OCI-LY3 (cell line): ENCODE measurements at regions not wholly inside any gene's neighbourhood (a gene's known extent, or its start where the extent isn't known, plus 50 kb on each side); places are given as distances from the start of the nearest gene placed in this dataset.
"Not testable (repeated sequence)": the region's sequence is repeated elsewhere in the genome, so short reads cannot be mapped to it uniquely, and the experiment has no call there.

Source experiments
- H2AFZ ChIP-seq: fragments of 200-600, 300-600 bp; shearing (Covaris generic); 2 replicates; pipeline ENCODE4 v1.6.0; 2014; ENCODE audit warnings: antibody characterized with exemption, low read depth, low read length
- H3K27ac ChIP-seq: fragments of 200-600, 300-600 bp; sonication (generic); 2 replicates; pipeline ENCODE4 v1.5.1; 2014; ENCODE audit warnings: mild to moderate bottlenecking, low read length, moderate library complexity, mixed read lengths
- H3K27me3 ChIP-seq: fragments of 200-600, 300-600 bp; sonication (generic); 2 replicates; pipeline ENCODE4 v1.6.1; 2014; ENCODE audit warnings: low read depth, low read length, mixed read lengths
- H3K36me3 ChIP-seq: fragments of 200-600, 300-600 bp; sonication (generic); replicated peaks from 2 replicates; pipeline ENCODE3; 2014; ENCODE audit warnings: low read depth, low read length, mixed read lengths
- H3K4me1 ChIP-seq: fragments of 300-600, 200-600 bp; sonication (generic); 2 replicates; pipeline ENCODE4 v1.6.1; 2014; ENCODE audit warnings: low read length, mixed read lengths
- H3K4me2 ChIP-seq: fragments of 200-600, 300-600 bp; sonication (generic); 2 replicates; pipeline ENCODE4 v1.6.1; 2014; ENCODE audit warnings: low read length, mixed read lengths
- H3K4me3 ChIP-seq: fragments of 300-600, 200-600 bp; sonication (generic); 2 replicates; pipeline ENCODE4 v1.5.1; 2014; ENCODE audit warnings: antibody characterized with exemption, mild to moderate bottlenecking, low read length, moderate library complexity
- H3K79me2 ChIP-seq: fragments of 300-600, 200-600 bp; shearing (Covaris generic); 2 replicates; pipeline ENCODE4 v1.6.1; 2014; ENCODE audit warnings: mild to moderate bottlenecking, low read length, mixed read lengths
- H3K9ac ChIP-seq: fragments of 300-600, 200-600 bp; shearing (Covaris generic); 2 replicates; pipeline ENCODE4 v1.6.0; 2014; ENCODE audit warnings: mild to moderate bottlenecking, low read length, moderate library complexity
- H3K9me3 ChIP-seq: fragments of 200-600, 300-600 bp; shearing (Covaris generic); 2 replicates; pipeline ENCODE4 v1.6.1; 2014; ENCODE audit warnings: low read length, mixed read lengths; ENCODE audit not compliant: insufficient read depth
- H4K20me1 ChIP-seq: fragments of 200-600, 300-600 bp; sonication (generic); 2 replicates; pipeline ENCODE4 v1.6.1; 2016; ENCODE audit warnings: low read length, mixed read lengths; ENCODE audit not compliant: insufficient read depth
- EZH2phosphoT487 ChIP-seq: fragments of 200-600 bp; shearing (Covaris generic); IDR thresholded peaks from 2 replicates; pipeline ENCODE4 v1.6.1; 2018; ENCODE audit warnings: antibody characterized with exemption, mixed run types, low read depth
- TF ChIP-seq, protein P1 (sequence below): fragments of 200-600, 300-600 bp; sonication (generic); IDR thresholded peaks from 2 replicates; pipeline ENCODE4 v1.5.1; 2014; ENCODE audit warnings: antibody characterized with exemption, low read length, low read depth

DNA sequence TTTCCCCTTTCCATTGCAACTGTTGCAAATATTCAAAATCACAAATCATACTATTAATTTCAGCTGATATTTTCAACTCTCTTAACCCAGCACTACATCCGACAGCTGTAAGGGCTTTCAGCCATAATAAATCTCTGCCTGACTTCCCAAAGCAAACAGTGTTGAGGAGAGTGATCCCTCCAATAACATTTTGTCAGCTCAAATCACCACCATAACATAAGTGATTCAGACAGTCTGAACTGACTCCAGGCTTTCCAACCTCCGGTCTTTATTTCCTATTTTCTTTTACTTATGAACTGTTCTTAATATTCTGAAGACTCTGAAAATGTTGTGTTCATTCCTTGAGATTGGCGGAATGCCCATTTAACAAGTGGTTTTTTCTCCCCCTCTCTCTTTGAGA is 1085.9 kb downstream of the GATA3 start:
- H3K79me2 ChIP-seq, result no peaks in the 10 kb centered on the region
- H3K4me1 ChIP-seq, result no peaks in the 10 kb centered on the region
- no peaks in the 10 kb centered on the region for H3K36me3 ChIP-seq
- no peak overlapping the region for H3K4me2 ChIP-seq
- TF ChIP-seq, protein P1, sequence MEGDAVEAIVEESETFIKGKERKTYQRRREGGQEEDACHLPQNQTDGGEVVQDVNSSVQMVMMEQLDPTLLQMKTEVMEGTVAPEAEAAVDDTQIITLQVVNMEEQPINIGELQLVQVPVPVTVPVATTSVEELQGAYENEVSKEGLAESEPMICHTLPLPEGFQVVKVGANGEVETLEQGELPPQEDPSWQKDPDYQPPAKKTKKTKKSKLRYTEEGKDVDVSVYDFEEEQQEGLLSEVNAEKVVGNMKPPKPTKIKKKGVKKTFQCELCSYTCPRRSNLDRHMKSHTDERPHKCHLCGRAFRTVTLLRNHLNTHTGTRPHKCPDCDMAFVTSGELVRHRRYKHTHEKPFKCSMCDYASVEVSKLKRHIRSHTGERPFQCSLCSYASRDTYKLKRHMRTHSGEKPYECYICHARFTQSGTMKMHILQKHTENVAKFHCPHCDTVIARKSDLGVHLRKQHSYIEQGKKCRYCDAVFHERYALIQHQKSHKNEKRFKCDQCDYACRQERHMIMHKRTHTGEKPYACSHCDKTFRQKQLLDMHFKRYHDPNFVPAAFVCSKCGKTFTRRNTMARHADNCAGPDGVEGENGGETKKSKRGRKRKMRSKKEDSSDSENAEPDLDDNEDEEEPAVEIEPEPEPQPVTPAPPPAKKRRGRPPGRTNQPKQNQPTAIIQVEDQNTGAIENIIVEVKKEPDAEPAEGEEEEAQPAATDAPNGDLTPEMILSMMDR, result no peak
- TF ChIP-seq EZH2phosphoT487, result no peak
- H3K27ac ChIP-seq, result no peak overlapping the region
- no peak overlapping the region for H2AFZ ChIP-seq
- H3K9me3 ChIP-seq, result no peaks in the 10 kb centered on the region
- H3K9ac ChIP-seq, result no peak overlapping the region
- no peaks in the 10 kb centered on the region for H4K20me1 ChIP-seq
- H3K4me3 ChIP-seq, result no peak overlapping the region
- no peaks in the 10 kb centered on the region for H3K27me3 ChIP-seq

DNA sequence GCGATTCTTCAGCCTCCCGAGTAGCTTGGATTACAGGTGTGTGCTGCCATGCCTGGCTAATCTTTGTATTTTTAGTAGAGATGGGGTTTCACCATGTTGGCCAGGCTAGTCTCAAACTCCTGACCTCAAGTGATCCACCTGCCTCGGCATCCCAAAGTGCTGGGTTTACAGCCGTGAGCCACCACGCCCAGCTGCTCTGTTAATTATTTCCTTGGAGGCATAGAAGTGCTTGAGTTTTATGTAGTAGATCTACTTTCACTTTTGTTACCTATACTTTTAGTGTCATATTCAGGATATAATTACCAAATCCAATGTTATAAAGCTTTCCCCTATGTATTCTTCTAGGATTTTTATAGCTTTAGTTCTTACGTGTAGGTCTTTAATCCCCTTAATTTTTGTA is 1093.0 kb downstream of the GATA3 start:
- Histone ChIP-seq H3K27me3 (no peaks in the 10 kb centered on the region), H3K4me1 (no peaks in the 10 kb centered on the region), H3K4me2 (no peak overlapping the region), H3K36me3 (no peaks in the 10 kb centered on the region), H2AFZ (no peak overlapping the region), H3K9ac (no peak overlapping the region), H3K4me3 (no peak overlapping the region), H3K79me2 (no peaks in the 10 kb centered on the region), H3K9me3 (no peaks in the 10 kb centered on the region), H3K27ac (no peak overlapping the region), H4K20me1 (no peaks in the 10 kb centered on the region)
- TF ChIP-seq, protein P1, result no peak
- no peak for TF ChIP-seq EZH2phosphoT487

DNA sequence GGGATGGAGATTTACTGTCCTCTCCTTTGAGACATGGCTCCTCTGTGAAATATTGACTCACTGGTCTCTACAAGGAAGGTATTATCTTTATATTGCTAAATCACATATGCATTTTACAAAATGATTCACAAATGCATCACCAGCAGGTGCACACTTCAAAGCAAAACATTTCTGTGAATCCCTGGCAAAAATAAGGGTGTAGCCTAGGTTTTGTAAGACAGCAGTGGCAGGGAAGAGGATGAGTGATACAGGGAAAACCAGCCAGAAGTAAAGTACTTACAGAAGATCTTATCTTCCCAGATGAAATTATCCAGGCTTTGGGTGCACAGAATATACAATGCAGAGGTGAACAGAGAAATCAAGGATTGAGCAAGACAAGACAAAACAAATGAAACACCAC is 1094.6 kb downstream of the GATA3 start:
- no peak overlapping the region for H3K9ac ChIP-seq
- H3K9me3 ChIP-seq, result no peaks in the 10 kb centered on the region
- no peaks in the 10 kb centered on the region for H3K36me3 ChIP-seq
- H3K27ac ChIP-seq, result no peak overlapping the region
- TF ChIP-seq EZH2phosphoT487, result no peak
- TF ChIP-seq, protein P1, result no peak
- no peaks in the 10 kb centered on the region for H3K27me3 ChIP-seq
- no peaks in the 10 kb centered on the region for H4K20me1 ChIP-seq
- H3K4me1 ChIP-seq, result no peaks in the 10 kb centered on the region
- H2AFZ ChIP-seq, result no peak overlapping the region
- H3K4me3 ChIP-seq, result no peak overlapping the region
- no peaks in the 10 kb centered on the region for H3K79me2 ChIP-seq
- no peak overlapping the region for H3K4me2 ChIP-seq

DNA sequence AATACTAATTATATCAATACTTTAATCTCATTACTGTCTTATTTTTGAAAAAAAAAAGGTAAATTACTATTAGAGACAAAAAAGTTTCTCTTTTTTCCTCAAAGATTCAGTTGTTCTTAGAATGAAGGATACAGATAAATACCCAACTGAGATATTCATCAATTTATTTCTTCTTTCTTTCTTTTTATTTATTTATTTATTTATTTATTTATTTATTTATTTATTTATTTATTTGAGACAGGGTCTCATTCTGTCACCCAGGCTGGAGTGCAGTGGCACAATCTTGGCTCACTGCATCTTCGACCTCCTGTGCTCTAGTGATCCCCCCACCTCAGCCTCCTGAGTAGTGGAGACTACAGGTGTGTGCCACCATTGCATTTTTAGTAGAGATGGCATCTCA is 1098.6 kb downstream of the GATA3 start:
- H3K9ac ChIP-seq, H3K9me3 ChIP-seq, H3K27ac ChIP-seq, H2AFZ ChIP-seq, H4K20me1 ChIP-seq, H3K36me3 ChIP-seq, H3K79me2 ChIP-seq, H3K4me1 ChIP-seq, H3K4me3 ChIP-seq, H3K4me2 ChIP-seq, H3K27me3 ChIP-seq: not testable (repeated sequence)

DNA sequence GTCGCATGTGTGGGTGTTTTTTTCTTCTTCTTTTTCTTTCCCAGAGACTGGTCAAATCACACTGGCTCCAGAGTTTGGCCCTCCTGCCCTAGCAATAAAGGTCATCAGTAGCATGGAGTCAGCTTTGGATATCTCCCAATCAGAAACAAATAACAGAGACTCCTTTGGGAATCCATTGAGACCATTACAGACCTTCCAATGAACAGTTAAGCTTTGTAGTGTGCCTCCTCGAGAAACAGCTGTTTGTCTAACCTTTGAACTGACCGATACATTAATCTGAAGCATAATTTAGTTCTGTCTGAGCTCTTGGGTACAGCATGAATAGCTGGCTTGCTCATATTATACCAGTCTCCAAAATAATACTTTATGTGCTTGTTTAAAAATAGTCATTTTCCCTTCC is 1103.2 kb downstream of the GATA3 start:
- H2AFZ ChIP-seq, result no peak overlapping the region
- no peak overlapping the region for H3K27ac ChIP-seq
- H3K4me1 ChIP-seq, result no peaks in the 10 kb centered on the region
- H3K4me2 ChIP-seq, result no peak overlapping the region
- no peaks in the 10 kb centered on the region for H3K79me2 ChIP-seq
- H3K9ac ChIP-seq, result no peak overlapping the region
- no peaks in the 10 kb centered on the region for H4K20me1 ChIP-seq
- H3K9me3 ChIP-seq, result no peaks in the 10 kb centered on the region
- TF ChIP-seq EZH2phosphoT487, result no peak
- TF ChIP-seq, protein P1, result no peak
- H3K27me3 ChIP-seq, result no peaks in the 10 kb centered on the region
- H3K36me3 ChIP-seq, result no peaks in the 10 kb centered on the region
- no peak overlapping the region for H3K4me3 ChIP-seq
